ENCODE measurements at regions not wholly inside any gene's neighbourhood (a gene's known extent, or its start where the extent isn't known, plus 50 kb on each side); places are given as distances from the start of the nearest gene placed in this dataset.

GRCh38 chr12:92463171-92463570 lies 239.6 kb upstream of the PLEKHG7 start:
- ChIA-PET CTCF (no interaction called here), POLR2A (no interaction called here), RAD21 (ENCODE audit: low non-redundant PET in 1 of 2, low total read pairs in 2 of 2, uncharacterized antibody in 2 of 2, unreplicated experiment in 2 of 2) (no interaction called here)
- intact Hi-C loops (cut with micrococcal nuclease), result no loop called here
- no peak for TF ChIP-seq ZFX (IDR thresholded peaks at IDR 0.05)
- TF ChIP-seq ELF1 (IDR thresholded peaks at IDR 0.05; ENCODE audit: borderline replicate concordance, low read depth), result no peak
- no peak for TF ChIP-seq ZBTB33 (IDR thresholded peaks at IDR 0.05; ENCODE audit: extremely low read depth, insufficient replicate concordance, low read length)
- no peak for TF ChIP-seq TCF7L2 (IDR thresholded peaks at IDR 0.05; ENCODE audit: borderline replicate concordance, extremely low read depth, insufficient read depth, insufficient read length)
- TF ChIP-seq YY1 (IDR thresholded peaks at IDR 0.05; ENCODE audit: extremely low read depth, insufficient replicate concordance, low read depth, low read length), result no peak
- no peak for TF ChIP-seq ATF3 (IDR thresholded peaks at IDR 0.05)
- TF ChIP-seq CEBPB (IDR thresholded peaks at IDR 0.05; ENCODE audit: low read depth), result no peak
- TF ChIP-seq SIN3A (IDR thresholded peaks at IDR 0.05; ENCODE audit: low read depth), result no peak
- no peak for TF ChIP-seq EZH2phosphoT487 (IDR thresholded peaks at IDR 0.05; ENCODE audit: borderline replicate concordance)
- no peak for TF ChIP-seq POLR2AphosphoS5 (IDR thresholded peaks at IDR 0.05; ENCODE audit: low read depth, low read length)
- TF ChIP-seq JUND (IDR thresholded peaks at IDR 0.05), result no peak
- no peak for TF ChIP-seq EZH2 (IDR thresholded peaks at IDR 0.05)
- no peaks in the 10 kb centered on the region for H3K27me3 ChIP-seq (ENCODE audit: insufficient read depth, low read length)
- no peaks in the 10 kb centered on the region for H3K79me2 ChIP-seq (ENCODE audit: insufficient read depth, low read length)
- no peak overlapping the region for H2AFZ ChIP-seq (ENCODE audit: low read depth, low read length, poor library complexity, severe bottlenecking)
- no peak overlapping the region for H3K4me3 ChIP-seq (replicated peaks in 1 of 2; ENCODE audit: low read depth in 1 of 2, low read length in 2 of 2)
- no peaks in the 10 kb centered on the region for H3K4me1 ChIP-seq (ENCODE audit: control insufficient read depth in 1 of 2, insufficient read depth in 2 of 2, low read length in 2 of 2)
- H3K9ac ChIP-seq (ENCODE audit: low read length), result no peak overlapping the region
- DNase-seq (ENCODE audit: low read depth, low spot score), result no peak
- no peaks in the 10 kb centered on the region for H3K9me2 ChIP-seq (ENCODE audit: insufficient read depth)
- no peak overlapping the region for H3K27ac ChIP-seq (ENCODE audit: low read depth, low read length)
- ATAC-seq, result no peak
- H3K9me3 ChIP-seq (ENCODE audit: control insufficient read depth in 1 of 2, insufficient read depth in 1 of 2, low read depth in 1 of 2, low read length in 2 of 2), result no peaks in the 10 kb centered on the region
- no peaks in the 10 kb centered on the region for H3K36me3 ChIP-seq (ENCODE audit: control insufficient read depth in 1 of 2, insufficient read depth in 2 of 2, low read length in 2 of 2)
- no peak overlapping the region for H3K4me2 ChIP-seq (ENCODE audit: low read length)
- no peaks in the 10 kb centered on the region for H4K20me1 ChIP-seq (ENCODE audit: insufficient read depth)
- no TSS peak for BruUV-seq (replicated peaks)

All from HCT116 (cell line).